NOMO-1 treated with dmso at 0.1 percent for 144 hours (cell line): ENCODE measurements at regions not wholly inside any gene's neighbourhood (a gene's known extent, or its start where the extent isn't known, plus 50 kb on each side); places are given as distances from the start of the nearest gene placed in this dataset.

ENCODE experiments used
- DNase-seq: peaks from one replicate; lab custom pipeline; 2025; ENCODE audit not compliant: unreplicated experiment; lab: John Stamatoyannopoulos, UW

DNA sequence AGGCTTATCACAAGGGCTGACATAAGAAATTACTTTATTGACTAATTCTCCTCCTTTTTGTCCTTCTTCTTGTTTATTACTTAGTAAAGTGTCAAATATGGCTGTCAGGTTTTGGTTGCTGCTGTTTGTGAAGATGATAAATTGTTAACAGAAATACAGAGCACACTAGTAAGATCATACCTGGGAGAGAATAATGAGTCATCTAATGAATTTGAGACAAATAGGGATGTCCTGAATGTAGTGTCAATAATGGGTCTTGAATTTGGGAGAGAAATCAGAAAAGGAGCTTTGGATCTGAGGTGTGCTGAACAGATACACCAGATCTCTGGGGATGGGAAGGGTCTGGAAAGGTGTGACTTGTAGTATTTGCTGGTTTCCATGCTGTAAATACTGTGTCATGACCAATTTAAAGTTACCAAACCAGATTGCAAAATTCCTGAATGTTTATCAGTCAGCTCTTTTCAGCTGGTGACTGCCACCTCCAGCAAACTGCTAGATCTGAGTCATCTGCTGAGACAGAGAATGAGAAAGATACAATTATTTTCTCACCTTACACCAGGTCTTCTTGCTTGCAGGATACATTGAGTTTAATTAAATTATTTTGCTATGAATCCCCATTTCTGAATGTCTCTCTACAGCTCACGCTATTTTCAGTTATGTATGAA lies 76.7 kb upstream of the SATB1 start:
- peak; percentile 37 for DNase-seq

- no peak for DNase-seq
Observed at GRCh38 chr3:18500322-18500721, 75.2 kb upstream of the SATB1 start.

GRCh38 chr3:18499301-18499700 lies 74.2 kb upstream of the SATB1 start:
- DNase-seq, result peak; percentile 6

- no peak for DNase-seq
Observed at GRCh38 chr3:18494251-18494650, 69.1 kb upstream of the SATB1 start.

- DNase-seq, result no peak
Observed at GRCh38 chr3:18489939-18490338, 64.8 kb upstream of the SATB1 start.

DNA sequence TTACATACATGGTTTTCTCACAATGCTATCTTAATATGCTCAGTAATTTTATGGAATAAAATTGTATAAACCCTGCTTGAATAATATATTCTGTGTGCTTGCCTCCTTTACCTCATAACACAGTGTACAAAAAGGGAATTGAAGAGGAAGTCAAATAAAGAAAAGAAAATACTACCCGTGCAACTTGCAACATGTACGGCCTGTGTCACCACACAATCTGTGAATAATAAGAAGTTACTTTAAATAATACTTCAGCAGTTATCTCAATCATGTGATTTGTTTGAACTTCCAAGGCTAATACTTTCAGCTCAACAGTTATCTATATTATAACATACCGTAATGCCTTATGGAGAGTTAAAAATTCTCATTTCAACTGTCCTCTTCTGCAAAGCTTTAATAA lies 58.1 kb upstream of the SATB1 start:
- no peak for DNase-seq

GRCh38 chr3:18481946-18482548 lies 56.9 kb upstream of the SATB1 start:
- DNase-seq, result no peak

GRCh38 chr3:18477620-18478019 lies 52.5 kb upstream of the SATB1 start:
- DNase-seq, result no peak
